ENCODE measurements at regions not wholly inside any gene's neighbourhood (a gene's known extent, or its start where the extent isn't known, plus 50 kb on each side); places are given as distances from the start of the nearest gene placed in this dataset.

DNA sequence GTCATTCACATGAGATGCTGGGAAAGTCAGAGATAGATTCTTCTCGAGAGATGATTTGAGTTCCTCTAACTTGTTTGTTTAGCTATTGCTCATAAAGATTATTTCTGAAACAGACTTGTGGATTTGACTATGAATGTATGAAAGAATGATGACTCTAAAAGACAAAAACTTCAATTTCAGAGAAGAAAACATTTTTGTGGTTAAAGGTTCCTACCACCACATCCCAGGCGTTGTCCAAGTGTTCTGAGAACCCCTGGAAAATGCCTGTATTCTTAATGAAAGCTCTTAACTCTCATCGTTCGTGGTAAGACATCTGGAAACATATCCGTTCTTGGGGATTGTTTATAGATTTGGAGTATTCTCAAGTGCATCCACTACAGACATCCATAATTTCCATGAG is 228.7 kb downstream of the BARHL2 start:
- H3K27ac ChIP-seq = no peak overlapping the region
- no peak for DNase-seq (ENCODE audit: low read depth in 1 of 2, low spot score in 1 of 2)
- no peak overlapping the region for H3K4me2 ChIP-seq
- no peak for ATAC-seq
- H3K9me3 ChIP-seq = no peaks in the 10 kb centered on the region
- H3K4me3 ChIP-seq = no peak overlapping the region
- TF ChIP-seq ZFP36 (IDR thresholded peaks at IDR 0.05; ENCODE audit: borderline replicate concordance, partially characterized antibody) (no peak), HOXB5 (CRISPR knock-in tag; IDR thresholded peaks at IDR 0.05) (no peak), NPAS2 (CRISPR knock-in tag; IDR thresholded peaks at IDR 0.05; ENCODE audit: borderline replicate concordance) (no peak), SMC3 (IDR thresholded peaks at IDR 0.05) (no peak), CHD2 (IDR thresholded peaks at IDR 0.05; ENCODE audit: low read length, partially characterized antibody) (no peak), ESRRA (IDR thresholded peaks at IDR 0.05; ENCODE audit: borderline replicate concordance, low read length) (no peak), FOXS1 (CRISPR knock-in tag; IDR thresholded peaks at IDR 0.05) (no peak), BHLHE40 (IDR thresholded peaks at IDR 0.05; ENCODE audit: low read depth, low read length) (no peak), SREBF2 (IDR thresholded peaks at IDR 0.05) (no peak), MAZ (IDR thresholded peaks at IDR 0.05; ENCODE audit: borderline replicate concordance, low read depth, low read length) (no peak), RFX5 (IDR thresholded peaks at IDR 0.05) (no peak), CBX8 (IDR thresholded peaks at IDR 0.05) (no peak), CBX2 (IDR thresholded peaks at IDR 0.05; ENCODE audit: borderline replicate concordance, low read depth) (no peak), RAD21 (conservative IDR thresholded peaks at IDR 0.05 in 1 of 2, IDR thresholded peaks at IDR 0.05 in 1 of 2) (no peak), MYC (IDR thresholded peaks at IDR 0.05; ENCODE audit: borderline replicate concordance, low read length) (no peak), NFE2L2 (conservative IDR thresholded peaks at IDR 0.05; ENCODE audit: low read length) (no peak), PHF8 (IDR thresholded peaks at IDR 0.05; ENCODE audit: borderline replicate concordance, low read depth) (no peak), GATA3 (IDR thresholded peaks at IDR 0.05; ENCODE audit: borderline replicate concordance) (no peak), KDM1A (IDR thresholded peaks at IDR 0.05; ENCODE audit: low read depth) (no peak), FOSB (CRISPR knock-in tag; IDR thresholded peaks at IDR 0.05) (no peak)
- FAIRE-seq = no peak
- ChIA-PET CTCF (no interaction called here), POLR2A (no interaction called here)
- no peaks in the 10 kb centered on the region for H3K4me1 ChIP-seq
- 5% methylated on average over 5 of the region's 5 CpGs for WGBS (ENCODE audit: missing lambda C conversion rate)

DNA sequence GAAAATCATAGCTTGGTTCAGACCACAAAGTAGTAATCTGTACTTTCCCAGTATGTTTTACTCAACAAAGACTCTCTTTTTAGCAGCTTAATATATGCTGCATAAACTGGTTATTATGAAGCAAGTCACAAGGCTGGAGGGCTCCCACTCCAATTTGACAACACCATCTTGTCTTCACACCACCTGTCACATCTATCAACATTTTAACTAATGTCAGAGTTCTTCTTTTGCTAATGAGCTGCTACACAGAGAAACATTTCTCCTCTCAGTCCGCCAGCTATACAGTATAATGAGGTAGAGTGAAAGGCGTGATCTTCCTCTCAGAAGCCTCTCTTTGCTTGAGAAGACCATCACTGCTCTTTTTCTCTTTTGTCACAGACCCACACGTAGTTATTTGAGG is 230.1 kb downstream of the BARHL2 start:
- no peak overlapping the region for H3K4me2 ChIP-seq
- H3K4me3 ChIP-seq = no peak overlapping the region
- no peaks in the 10 kb centered on the region for H3K9me3 ChIP-seq
- ChIA-PET POLR2A (no interaction called here), CTCF (no interaction called here)
- DNase-seq (ENCODE audit: low read depth in 1 of 2, low spot score in 1 of 2) (no peak), ATAC-seq (no peak), FAIRE-seq (no peak)
- 8% methylated on average over 3 of the region's 3 CpGs for WGBS (ENCODE audit: missing lambda C conversion rate)
- H3K4me1 ChIP-seq = no peaks in the 10 kb centered on the region
- no peak for TF ChIP-seq EHMT2 (IDR thresholded peaks at IDR 0.05; ENCODE audit: low read depth)
- TF ChIP-seq HOXA7 (CRISPR knock-in tag; IDR thresholded peaks at IDR 0.05) = no peak
- TF ChIP-seq HDAC2 (IDR thresholded peaks at IDR 0.05) = no peak
- TF ChIP-seq NR3C1 (IDR thresholded peaks at IDR 0.05) = no peak
- no peak overlapping the region for H3K27ac ChIP-seq

DNA sequence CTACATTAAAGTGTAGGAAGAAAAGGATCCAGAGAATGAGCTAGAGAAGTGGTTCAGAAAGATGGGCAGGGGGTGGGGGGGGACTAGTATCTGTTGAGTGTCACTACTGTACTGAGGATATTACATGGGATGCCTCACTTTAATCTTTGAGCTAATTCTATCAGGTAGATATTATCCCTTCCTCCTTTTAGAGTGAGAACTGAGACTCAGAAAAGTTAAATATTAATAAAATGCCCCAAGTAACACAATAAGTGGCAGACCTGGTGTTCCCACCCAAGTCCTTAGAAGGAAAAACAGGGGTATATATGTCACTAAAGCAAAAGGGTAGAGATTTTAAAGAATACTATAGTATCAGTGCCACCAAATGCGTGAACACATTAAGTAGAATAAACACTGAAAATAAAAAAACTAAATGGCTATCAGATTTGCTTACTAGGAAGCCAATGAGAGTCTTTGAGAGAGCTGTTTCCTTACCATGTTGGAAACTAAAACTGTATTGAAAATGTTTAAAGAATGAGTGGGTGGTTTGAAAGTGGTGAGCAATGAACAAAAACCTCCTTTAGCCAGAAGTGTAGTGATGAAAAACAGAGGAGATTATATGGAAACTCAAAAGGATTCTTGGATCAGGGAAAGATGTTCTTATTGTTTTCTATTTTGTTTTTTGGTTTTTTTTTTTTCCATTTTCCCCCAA is 230.8 kb downstream of the BARHL2 start:
- CTCF ChIA-PET = no interaction called here
- no peak for TF ChIP-seq FOSB (CRISPR knock-in tag; IDR thresholded peaks at IDR 0.05)
- no peak for TF ChIP-seq TP53 (CRISPR knock-in tag; IDR thresholded peaks at IDR 0.05)
- TF ChIP-seq EP300 (IDR thresholded peaks at IDR 0.05) = no peak
- no peak for TF ChIP-seq CEBPB (IDR thresholded peaks at IDR 0.05)
- no peak for TF ChIP-seq ZFP36 (IDR thresholded peaks at IDR 0.05; ENCODE audit: borderline replicate concordance, partially characterized antibody)
- TF ChIP-seq RFX5 (IDR thresholded peaks at IDR 0.05) = no peak
- no peak for TF ChIP-seq HOXB13 (CRISPR knock-in tag; IDR thresholded peaks at IDR 0.05; ENCODE audit: low read depth)
- no peak for TF ChIP-seq POLR2A (IDR thresholded peaks at IDR 0.05; ENCODE audit: low read length)
- no peak for TF ChIP-seq ESRRA (IDR thresholded peaks at IDR 0.05; ENCODE audit: borderline replicate concordance, low read length)
- TF ChIP-seq FOSL2 (IDR thresholded peaks at IDR 0.05) = no peak
- TF ChIP-seq FOSL2 (CRISPR knock-in tag; IDR thresholded peaks at IDR 0.05) = no peak
- no peak for TF ChIP-seq JUNB (IDR thresholded peaks at IDR 0.05)
- POLR2A ChIA-PET = no interaction called here

More for the DNA sequence above, 230.8 kb downstream of the BARHL2 start:
- WGBS (ENCODE audit: missing lambda C conversion rate) = 0% methylated on average over 1 of the region's 1 CpG
- H3K27ac ChIP-seq = no peak overlapping the region
- no peak overlapping the region for H3K4me3 ChIP-seq
- ATAC-seq (no peak), DNase-seq (ENCODE audit: low read depth in 1 of 2, low spot score in 1 of 2) (no peak), FAIRE-seq (no peak)
- no peaks in the 10 kb centered on the region for H3K9me3 ChIP-seq
- no peaks in the 10 kb centered on the region for H3K4me1 ChIP-seq
- no peak overlapping the region for H3K4me2 ChIP-seq
